ENCODE measurements at regions not wholly inside any gene's neighbourhood (a gene's known extent, or its start where the extent isn't known, plus 50 kb on each side); places are given as distances from the start of the nearest gene placed in this dataset.
"Not testable (repeated sequence)": the region's sequence is repeated elsewhere in the genome, so short reads cannot be mapped to it uniquely, and the experiment has no call there.

DNA sequence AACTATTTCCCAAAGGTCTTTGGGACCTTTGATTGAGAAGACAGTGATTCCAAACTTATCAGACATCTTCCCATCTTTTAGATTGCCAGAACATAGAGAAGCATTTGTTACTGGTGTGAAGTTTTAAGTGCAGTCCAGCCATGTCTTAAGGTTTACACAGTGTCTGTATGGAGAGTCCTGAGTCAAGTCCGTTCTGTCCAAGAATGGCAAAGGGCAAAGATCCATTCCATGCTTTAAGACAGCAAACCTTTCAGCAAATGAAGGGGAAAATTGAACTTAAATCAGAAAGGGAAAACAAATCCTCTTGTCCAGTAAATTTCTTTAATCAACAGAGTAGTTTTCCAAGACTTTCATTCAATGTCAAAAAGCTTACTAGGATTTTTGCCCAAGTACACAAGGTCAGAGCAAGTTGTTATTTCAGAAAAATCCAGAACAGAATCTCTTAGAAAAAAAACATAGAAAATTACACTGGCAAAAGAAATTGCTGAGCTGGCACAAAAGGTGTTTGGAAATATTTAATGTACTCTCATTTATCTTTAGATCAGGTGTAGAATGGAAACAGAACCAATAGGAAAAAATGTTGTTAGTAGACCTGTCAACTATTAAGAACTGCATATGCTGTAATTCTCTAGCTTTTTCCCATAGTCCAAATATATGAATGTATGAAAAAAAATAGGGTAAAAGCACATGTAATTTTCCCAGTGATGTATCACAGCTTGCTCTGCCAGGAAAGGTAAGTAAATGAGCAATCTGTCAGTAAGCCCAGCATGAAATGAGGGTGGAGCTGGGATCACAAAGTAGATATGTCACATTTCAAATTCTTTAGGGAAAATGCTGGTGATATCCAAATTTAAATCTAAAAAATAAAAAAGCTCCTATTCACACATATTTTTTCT lies 1099.9 kb downstream of the TUSC7 start:
- DNase-seq = no peak

GRCh38 chr3:117811786-117812185 lies 1102.2 kb downstream of the TUSC7 start:
- DNase-seq = no peak

DNA sequence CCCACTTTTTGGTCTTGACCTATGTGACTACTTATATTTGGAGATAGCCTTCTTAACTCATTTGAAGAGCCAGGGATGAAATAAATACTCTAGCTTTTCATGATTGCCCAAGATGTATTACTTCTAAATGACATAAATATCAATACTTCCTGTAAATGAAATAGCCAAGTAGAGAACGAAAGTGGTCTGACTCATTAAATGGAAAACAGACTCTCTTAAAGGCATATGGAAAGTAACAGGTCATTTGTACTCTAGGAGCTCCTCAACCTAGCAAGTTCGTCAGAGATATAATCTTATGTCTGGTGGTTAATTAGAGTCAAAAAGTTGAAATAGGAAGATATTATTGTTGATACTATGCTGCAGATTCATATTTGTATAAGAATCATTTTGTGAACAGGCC lies 1105.4 kb downstream of the TUSC7 start:
- no peak for DNase-seq

GRCh38 chr3:117817103-117817502 lies 1107.5 kb downstream of the TUSC7 start:
- DNase-seq = no peak

DNA sequence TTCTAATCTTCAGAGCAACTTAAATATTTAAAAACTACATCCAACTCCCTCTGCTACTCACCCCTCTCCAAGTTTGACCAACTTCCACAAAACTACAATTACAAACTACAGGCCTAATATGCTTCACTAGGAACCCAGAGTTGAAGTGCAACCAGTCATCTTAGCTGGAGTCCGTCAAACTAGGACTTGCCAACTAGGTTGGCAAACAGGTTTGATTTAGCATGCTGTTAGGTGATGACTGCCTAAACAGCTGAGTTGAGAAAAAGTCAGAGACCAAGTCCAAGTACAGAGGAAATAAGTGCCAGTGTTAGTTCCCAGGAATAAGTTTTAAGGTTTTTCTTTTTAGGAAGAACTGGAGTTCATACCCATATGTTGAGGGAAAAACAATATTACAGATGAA lies 1109.0 kb downstream of the TUSC7 start:
- DNase-seq = no peak

DNA sequence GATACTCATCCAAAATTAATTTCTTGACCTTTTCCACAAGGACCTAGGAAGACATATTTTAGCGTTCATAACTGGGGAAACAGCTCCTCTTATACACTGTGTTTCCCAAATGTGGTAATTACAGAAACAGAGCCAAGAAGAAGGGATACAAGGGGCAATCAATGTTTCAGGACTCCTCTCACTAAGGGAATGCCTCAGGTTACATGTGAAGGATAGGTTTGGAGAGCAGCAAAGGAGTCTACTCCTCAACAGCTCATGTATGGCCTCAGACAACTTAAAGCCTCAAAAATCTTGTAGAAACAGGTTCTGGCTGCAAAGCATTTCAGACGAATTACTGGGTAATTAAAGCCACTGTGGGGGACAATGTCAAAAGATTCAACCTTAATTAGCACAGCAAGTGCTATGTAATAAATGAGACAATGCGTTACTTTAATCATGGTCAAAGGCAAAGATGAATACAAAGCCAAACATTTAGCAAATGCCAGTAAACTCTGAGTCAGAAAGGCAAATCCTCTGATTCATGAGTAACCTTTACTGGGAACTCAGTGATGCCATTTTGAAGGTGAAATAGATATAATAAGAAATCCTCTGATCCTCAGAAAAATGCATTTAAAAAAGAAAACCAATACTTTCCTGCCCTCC lies 1111.2 kb downstream of the TUSC7 start:
- no peak for DNase-seq

GRCh38 chr3:117822416-117822815 lies 1112.8 kb downstream of the TUSC7 start:
- no peak for DNase-seq

GRCh38 chr3:117836296-117836695 lies 1126.7 kb downstream of the TUSC7 start:
- DNase-seq = no peak

GRCh38 chr3:117837391-117837790 lies 1127.8 kb downstream of the TUSC7 start:
- DNase-seq = no peak

DNA sequence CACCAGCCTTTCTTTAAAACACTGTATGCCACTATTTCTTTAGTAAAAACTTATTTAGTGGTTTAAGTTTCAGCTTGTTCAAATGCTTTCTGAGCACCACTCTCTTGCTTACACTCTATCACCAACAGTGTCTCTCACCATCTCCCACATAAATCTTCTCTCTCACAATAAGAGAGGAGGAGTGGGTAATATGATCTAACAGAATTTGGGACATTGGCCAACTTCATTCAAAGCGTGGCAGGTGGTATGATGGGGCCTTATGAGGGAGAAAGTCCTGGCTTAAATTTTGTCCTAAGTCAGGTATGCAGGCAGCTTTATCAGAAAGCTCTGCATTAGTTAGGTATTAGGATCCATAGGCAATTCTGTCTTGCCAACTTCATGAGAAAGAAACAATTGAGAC lies 1132.5 kb downstream of the TUSC7 start:
- DNase-seq = no peak

- no peak for DNase-seq
Measured at GRCh38 chr3:117843356-117843755, 1133.8 kb downstream of the TUSC7 start.

DNA sequence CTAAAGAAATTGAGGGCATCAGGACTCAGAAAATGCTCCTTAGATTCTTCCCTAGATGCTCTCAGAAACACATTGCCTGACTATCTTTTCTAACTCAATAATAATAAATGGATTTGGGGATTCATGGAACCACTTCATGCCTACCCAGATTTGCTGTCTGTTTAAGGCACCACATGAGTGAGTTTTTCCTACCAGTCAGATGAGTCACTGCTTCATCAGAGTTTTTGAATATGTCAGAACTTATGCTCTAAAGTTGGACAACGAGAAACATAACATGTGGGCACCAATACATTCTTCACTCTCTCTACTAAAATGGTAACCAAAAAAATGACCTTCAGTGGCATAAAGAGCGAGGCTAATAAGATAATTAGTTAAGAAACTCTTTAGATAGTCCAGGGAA lies 1135.1 kb downstream of the TUSC7 start:
- DNase-seq = no peak

GRCh38 chr3:117846238-117846637 lies 1136.7 kb downstream of the TUSC7 start:
- DNase-seq = no peak

DNA sequence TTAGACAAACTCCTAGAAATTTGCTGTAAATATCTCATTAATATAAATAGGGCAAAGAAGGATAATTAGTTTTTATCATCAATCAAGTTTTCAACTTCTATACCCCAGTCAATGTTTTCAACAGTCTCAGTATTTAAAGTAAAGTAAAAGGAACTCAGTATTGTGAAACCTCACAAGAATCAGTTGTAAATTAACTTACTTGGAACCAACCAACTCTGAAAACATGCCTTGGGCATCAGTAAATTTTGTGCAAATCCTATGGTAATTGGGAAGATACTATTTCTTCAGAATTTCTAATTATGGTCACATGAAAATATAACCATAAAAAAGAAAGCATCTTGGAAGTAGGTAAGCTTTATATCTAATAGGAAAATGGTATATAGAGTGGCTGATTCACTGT lies 1139.0 kb downstream of the TUSC7 start:
- DNase-seq = no peak

- DNase-seq = no peak
Measured at GRCh38 chr3:117853923-117854668, 1144.5 kb downstream of the TUSC7 start.

GRCh38 chr3:117856354-117856753 lies 1146.8 kb downstream of the TUSC7 start:
- DNase-seq = no peak

- DNase-seq = no peak
Measured at GRCh38 chr3:117863146-117863545, 1153.6 kb downstream of the TUSC7 start.

DNA sequence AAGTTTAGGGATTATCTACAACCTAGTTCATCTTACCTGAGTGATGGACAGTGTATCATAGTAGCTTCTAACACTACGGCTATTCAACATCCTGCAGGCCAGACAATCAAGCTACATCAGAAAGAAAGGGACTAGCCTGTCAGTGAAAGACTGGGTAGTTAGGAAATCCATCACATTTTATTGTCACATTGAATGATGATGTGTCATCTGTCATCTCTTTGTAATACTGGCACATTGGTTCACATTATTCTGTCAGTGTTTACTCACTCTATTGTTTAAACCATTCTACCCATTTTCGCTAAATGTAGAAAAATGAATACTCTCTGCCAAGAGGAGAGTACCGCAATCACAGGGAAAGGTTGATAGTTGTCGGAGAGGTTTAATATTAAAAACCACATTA lies 1155.8 kb downstream of the TUSC7 start:
- no peak for DNase-seq

DNA sequence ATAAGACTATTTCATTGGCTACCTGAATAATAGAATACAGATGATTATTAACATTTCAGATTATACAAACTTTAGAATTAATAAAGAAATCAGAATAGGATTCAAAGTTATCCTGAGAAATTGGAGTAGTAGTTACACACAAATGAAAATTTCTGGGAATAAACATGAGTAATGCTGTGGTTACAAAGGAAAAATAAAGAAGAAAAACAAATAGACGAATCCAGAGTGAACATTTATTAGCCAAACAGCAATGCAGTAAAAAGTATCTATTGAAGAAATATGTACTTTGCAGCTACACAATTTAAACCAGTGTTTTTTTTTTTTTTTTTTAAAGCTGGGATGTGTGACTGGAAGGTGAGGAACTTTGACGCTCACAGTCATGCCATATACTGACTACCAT lies 1159.2 kb downstream of the TUSC7 start:
- no peak for DNase-seq

DNA sequence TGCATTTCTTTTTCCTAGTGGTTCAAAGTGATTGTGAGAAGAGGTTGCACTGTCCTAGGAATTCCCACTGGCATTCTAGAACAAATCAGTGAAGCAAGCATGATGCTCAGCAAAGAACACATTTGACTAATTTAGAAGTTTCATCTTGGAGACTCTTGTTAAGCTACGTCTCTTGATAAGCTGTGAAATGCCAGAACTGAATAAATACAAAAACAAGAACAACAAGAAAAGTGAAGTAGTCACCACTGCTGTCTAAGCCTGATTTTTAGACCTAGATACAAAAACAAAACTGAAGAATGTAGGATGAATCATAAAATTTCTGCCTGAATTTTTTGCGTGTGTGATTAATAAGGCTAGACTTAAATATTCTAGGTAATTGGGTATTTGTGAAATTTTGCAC lies 1162.4 kb downstream of the TUSC7 start:
- no peak for DNase-seq

DNA sequence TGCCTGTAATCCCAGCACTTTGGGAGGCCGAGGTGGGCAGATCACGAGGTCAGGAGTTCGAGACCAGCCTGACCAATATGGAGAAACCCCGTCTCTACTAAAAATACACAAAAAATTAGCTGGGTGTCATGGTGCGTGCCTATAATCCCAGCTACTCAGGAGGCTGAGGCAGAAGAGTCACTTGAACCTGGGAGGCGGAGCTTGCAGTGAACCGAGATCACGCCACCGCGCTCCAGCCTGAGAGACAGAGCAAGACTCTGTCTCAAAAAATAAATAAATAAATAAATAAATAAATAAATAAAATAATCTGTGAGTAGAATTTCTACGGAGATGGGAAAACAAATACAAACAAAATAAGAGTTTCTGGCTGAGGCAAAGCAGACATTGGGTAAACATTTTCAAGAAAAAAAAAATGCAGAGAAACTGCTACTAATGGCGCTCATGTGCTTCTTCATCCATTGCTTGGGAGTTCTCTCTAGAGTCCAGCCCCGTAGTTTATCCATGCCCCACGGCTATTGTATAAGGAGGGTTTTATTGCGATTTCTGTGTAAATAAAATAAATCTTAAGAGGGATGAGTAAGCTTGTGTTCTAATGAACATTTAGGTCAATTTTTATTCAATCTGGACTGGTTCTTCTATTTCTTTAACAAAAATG lies 1161.9 kb downstream of the IGSF11 start:
- DNase-seq = not testable (repeated sequence)

GRCh38 chr3:117873249-117873600 lies 1161.4 kb downstream of the IGSF11 start:
- no peak for DNase-seq

GRCh38 chr3:117874028-117874690 lies 1160.5 kb downstream of the IGSF11 start:
- DNase-seq = no peak
